ENCODE measurements at regions not wholly inside any gene's neighbourhood (a gene's known extent, or its start where the extent isn't known, plus 50 kb on each side); places are given as distances from the start of the nearest gene placed in this dataset.

DNA sequence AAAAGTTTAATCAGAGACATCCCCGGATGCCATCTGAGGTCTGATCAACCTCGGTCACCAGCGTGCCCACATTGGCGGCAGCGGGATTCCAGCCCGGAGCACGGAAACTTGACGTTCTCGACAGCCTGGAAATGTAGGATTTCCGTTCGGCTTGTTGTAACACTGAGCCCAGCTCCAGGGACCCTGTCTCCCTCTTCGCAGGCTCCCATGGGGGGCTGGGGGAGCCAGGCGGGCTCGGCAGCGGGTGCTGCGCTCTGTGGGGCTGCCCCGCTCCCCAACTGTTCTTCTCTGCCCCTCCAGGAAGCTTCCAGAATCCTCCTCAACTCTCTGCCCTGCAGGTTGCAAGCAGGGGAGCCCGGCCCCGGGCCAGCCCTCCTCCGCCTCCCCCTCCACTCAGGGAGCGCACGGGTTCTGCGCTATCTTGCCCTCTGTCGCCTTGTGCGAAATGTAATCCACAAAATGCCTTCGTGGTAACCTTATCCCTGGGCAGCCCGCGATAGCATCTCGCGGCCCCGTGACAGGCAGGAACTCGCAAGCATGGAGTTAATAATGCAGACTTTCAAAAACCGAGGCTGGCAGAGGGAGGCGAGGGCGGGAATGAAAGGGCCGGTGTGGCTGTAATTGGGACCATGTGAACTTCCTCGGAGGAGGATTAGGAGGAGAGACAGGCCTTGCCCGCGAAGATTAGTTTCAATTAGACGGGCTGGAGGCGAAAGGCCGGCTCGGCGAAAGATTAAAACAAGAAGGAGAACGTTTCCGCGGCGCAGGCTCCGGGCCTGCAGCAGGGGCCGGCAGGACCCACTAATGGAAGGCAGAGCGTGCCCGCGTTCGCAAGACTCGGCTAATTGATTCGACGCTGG lies 53.9 kb upstream of the TTC34 start:
- Mint-ChIP-seq H3K4me1 (no peaks in the 10 kb centered on the region), H3K9me3 (ENCODE audit: insufficient read depth) (no peaks in the 10 kb centered on the region), H3K27me3 (no peaks in the 10 kb centered on the region), H3K27ac (no peak overlapping the region), H3K4me3 (no peak overlapping the region)
- Histone ChIP-seq H4K20me1 (ENCODE audit: control insufficient read depth, insufficient read depth, low read length, poor library complexity, severe bottlenecking) (no peaks in the 10 kb centered on the region), H3K36me3 (replicated peaks in 1 of 2; ENCODE audit: control extremely low read depth in 1 of 2, control insufficient read depth in 1 of 2, extremely low read depth in 1 of 2, insufficient read depth in 2 of 2, low read length in 1 of 2) (no peaks in the 10 kb centered on the region), H2AFZ (ENCODE audit: insufficient read depth, low read depth, low read length, poor library complexity, severe bottlenecking) (no peak overlapping the region), H3K4me2 (replicated peaks; ENCODE audit: low read depth, low read length, poor library complexity, severe bottlenecking) (no peak overlapping the region), H3K27me3 (replicated peaks in 1 of 4; ENCODE audit: control extremely low read depth in 1 of 4, control insufficient read depth in 3 of 4, insufficient read depth in 4 of 4, low read length in 3 of 4) (no peaks in the 10 kb centered on the region), H3K9ac (ENCODE audit: low read length) (no peak overlapping the region), H3K4me1 (ENCODE audit: control insufficient read depth in 2 of 2, insufficient read depth in 2 of 2, low read length in 2 of 2) (no peaks in the 10 kb centered on the region), H3K9me3 (ENCODE audit: control extremely low read depth in 1 of 3, control insufficient read depth in 2 of 3, insufficient read depth in 1 of 3, low read length in 2 of 3) (peaks cover 0 to 23% (median 0%) of the 10 kb centered on the region in 3 donors), H3K79me2 (ENCODE audit: control insufficient read depth, insufficient read depth, low read length) (no peaks in the 10 kb centered on the region), H3K27ac (ENCODE audit: low read length in 2 of 2) (no peak overlapping the region), H3K4me3 (ENCODE audit: control extremely low read depth in 1 of 5, extremely low read depth in 1 of 5, insufficient read depth in 1 of 5, low read depth in 2 of 5, low read length in 4 of 5) (no peak overlapping the region)
- intact Hi-C loops (cut with micrococcal nuclease): no loop called here
- ChIA-PET POLR2A (no interaction called here), CTCF (no interaction called here)
- no peak for TF ChIP-seq EZH2 (IDR thresholded peaks at IDR 0.05; ENCODE audit: borderline replicate concordance, insufficient read depth, low read depth, low read length, poor library complexity, severe bottlenecking)
- TF ChIP-seq, protein P1, sequence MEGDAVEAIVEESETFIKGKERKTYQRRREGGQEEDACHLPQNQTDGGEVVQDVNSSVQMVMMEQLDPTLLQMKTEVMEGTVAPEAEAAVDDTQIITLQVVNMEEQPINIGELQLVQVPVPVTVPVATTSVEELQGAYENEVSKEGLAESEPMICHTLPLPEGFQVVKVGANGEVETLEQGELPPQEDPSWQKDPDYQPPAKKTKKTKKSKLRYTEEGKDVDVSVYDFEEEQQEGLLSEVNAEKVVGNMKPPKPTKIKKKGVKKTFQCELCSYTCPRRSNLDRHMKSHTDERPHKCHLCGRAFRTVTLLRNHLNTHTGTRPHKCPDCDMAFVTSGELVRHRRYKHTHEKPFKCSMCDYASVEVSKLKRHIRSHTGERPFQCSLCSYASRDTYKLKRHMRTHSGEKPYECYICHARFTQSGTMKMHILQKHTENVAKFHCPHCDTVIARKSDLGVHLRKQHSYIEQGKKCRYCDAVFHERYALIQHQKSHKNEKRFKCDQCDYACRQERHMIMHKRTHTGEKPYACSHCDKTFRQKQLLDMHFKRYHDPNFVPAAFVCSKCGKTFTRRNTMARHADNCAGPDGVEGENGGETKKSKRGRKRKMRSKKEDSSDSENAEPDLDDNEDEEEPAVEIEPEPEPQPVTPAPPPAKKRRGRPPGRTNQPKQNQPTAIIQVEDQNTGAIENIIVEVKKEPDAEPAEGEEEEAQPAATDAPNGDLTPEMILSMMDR (IDR thresholded peaks at IDR 0.05): no peak
- DNase-seq: no peak
- ATAC-seq (ENCODE audit: low read depth): no peak
- WGBS (ENCODE audit: insufficient coverage): 96% methylated on average over 53 of the region's 57 CpGs

DNA sequence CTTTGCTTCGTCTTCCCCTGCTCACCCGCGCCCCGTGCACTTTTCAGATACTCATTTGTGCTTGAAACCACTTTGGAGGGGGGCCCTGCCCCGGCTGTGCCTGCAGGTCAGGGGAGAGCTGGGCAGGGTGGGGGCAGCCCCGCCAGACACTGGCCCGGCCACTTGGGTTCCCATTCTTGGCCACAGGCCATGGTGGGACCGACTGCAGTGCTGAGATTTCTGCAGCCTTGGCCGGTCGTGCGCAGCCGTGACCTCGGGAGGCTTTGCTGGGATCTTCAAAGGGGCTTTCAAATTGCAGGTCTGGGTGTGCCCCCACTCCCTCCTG lies 54.5 kb upstream of the TTC34 start:
- ChIA-PET CTCF (no interaction called here), POLR2A (no interaction called here)
- no peaks in the 10 kb centered on the region for H3K4me1 ChIP-seq (ENCODE audit: control insufficient read depth in 2 of 2, insufficient read depth in 2 of 2, low read length in 2 of 2)
- H3K4me2 ChIP-seq (replicated peaks; ENCODE audit: low read depth, low read length, poor library complexity, severe bottlenecking): no peak overlapping the region
- no peak overlapping the region for H2AFZ ChIP-seq (ENCODE audit: insufficient read depth, low read depth, low read length, poor library complexity, severe bottlenecking)
- no peak overlapping the region for H3K4me3 Mint-ChIP-seq
- H3K27ac Mint-ChIP-seq: no peak overlapping the region
- intact Hi-C loops (cut with micrococcal nuclease): no loop called here
- no peak overlapping the region for H3K9ac ChIP-seq (ENCODE audit: low read length)
- H4K20me1 ChIP-seq (ENCODE audit: control insufficient read depth, insufficient read depth, low read length, poor library complexity, severe bottlenecking): no peaks in the 10 kb centered on the region
- ATAC-seq (ENCODE audit: low read depth) (no peak), DNase-seq (no peak)
- no peaks in the 10 kb centered on the region for H3K4me1 Mint-ChIP-seq
- no peak for TF ChIP-seq EZH2 (IDR thresholded peaks at IDR 0.05; ENCODE audit: borderline replicate concordance, insufficient read depth, low read depth, low read length, poor library complexity, severe bottlenecking)
- TF ChIP-seq, protein P1 (IDR thresholded peaks at IDR 0.05): no peak
- no peaks in the 10 kb centered on the region for H3K27me3 ChIP-seq (replicated peaks in 1 of 4; ENCODE audit: control extremely low read depth in 1 of 4, control insufficient read depth in 3 of 4, insufficient read depth in 4 of 4, low read length in 3 of 4)
- no peaks in the 10 kb centered on the region for H3K79me2 ChIP-seq (ENCODE audit: control insufficient read depth, insufficient read depth, low read length)
- H3K9me3 Mint-ChIP-seq (ENCODE audit: insufficient read depth): no peaks in the 10 kb centered on the region
- H3K27ac ChIP-seq (ENCODE audit: low read length in 2 of 2): no peak overlapping the region
- H3K9me3 ChIP-seq (ENCODE audit: control extremely low read depth in 1 of 3, control insufficient read depth in 2 of 3, insufficient read depth in 1 of 3, low read length in 2 of 3): peaks cover 0 to 27% (median 0%) of the 10 kb centered on the region in 3 donors
- no peaks in the 10 kb centered on the region for H3K36me3 ChIP-seq (replicated peaks in 1 of 2; ENCODE audit: control extremely low read depth in 1 of 2, control insufficient read depth in 1 of 2, extremely low read depth in 1 of 2, insufficient read depth in 2 of 2, low read length in 1 of 2)
- H3K4me3 ChIP-seq (ENCODE audit: control extremely low read depth in 1 of 5, extremely low read depth in 1 of 5, insufficient read depth in 1 of 5, low read depth in 2 of 5, low read length in 4 of 5): no peak overlapping the region
- 93% methylated on average over 13 of the region's 13 CpGs for WGBS (ENCODE audit: insufficient coverage)
- H3K27me3 Mint-ChIP-seq: no peaks in the 10 kb centered on the region
